ENCODE measurements at regions not wholly inside any gene's neighbourhood (a gene's known extent, or its start where the extent isn't known, plus 50 kb on each side); places are given as distances from the start of the nearest gene placed in this dataset.

GRCh38 chr3:128567705-128568356 lies 74.8 kb upstream of the GATA2 start:
- TF ChIP-seq, protein P1, sequence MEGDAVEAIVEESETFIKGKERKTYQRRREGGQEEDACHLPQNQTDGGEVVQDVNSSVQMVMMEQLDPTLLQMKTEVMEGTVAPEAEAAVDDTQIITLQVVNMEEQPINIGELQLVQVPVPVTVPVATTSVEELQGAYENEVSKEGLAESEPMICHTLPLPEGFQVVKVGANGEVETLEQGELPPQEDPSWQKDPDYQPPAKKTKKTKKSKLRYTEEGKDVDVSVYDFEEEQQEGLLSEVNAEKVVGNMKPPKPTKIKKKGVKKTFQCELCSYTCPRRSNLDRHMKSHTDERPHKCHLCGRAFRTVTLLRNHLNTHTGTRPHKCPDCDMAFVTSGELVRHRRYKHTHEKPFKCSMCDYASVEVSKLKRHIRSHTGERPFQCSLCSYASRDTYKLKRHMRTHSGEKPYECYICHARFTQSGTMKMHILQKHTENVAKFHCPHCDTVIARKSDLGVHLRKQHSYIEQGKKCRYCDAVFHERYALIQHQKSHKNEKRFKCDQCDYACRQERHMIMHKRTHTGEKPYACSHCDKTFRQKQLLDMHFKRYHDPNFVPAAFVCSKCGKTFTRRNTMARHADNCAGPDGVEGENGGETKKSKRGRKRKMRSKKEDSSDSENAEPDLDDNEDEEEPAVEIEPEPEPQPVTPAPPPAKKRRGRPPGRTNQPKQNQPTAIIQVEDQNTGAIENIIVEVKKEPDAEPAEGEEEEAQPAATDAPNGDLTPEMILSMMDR (optimal IDR thresholded peaks at IDR 0.05 in 1 of 3, IDR thresholded peaks at IDR 0.05 in 1 of 3, conservative IDR thresholded peaks at IDR 0.05 in 1 of 3; ENCODE audit: extremely low read depth in 1 of 3, insufficient read depth in 2 of 3, low read length in 3 of 3) = peak in 1 of 3 experiments; percentile 4
- no peak for TF ChIP-seq EZH2 (IDR thresholded peaks at IDR 0.05; ENCODE audit: low read length)

Data from keratinocyte (primary cell).